HCT116 (cell line): ENCODE measurements at regions not wholly inside any gene's neighbourhood (a gene's known extent, or its start where the extent isn't known, plus 50 kb on each side); places are given as distances from the start of the nearest gene placed in this dataset.

Experiments used
- ATAC-seq: fragments of 200-7000 bp; cut with Tn5 transposase; 2 replicates; pipeline ENCODE4 v1.9.1; 2020; ENCODE audit warnings: mild to moderate bottlenecking, moderate library complexity
- BruUV-seq: library from RNA; stranded (reverse); fragments of 400-500 nt; replicated peaks from 2 replicates; lab custom pipeline; 2021; lab: Mats Ljungman, UMichigan
- CTCF ChIA-PET: fragments of 300-600 bp; sonication (Branson Sonifier 250); formaldehyde crosslinking; loops from one replicate; lab custom pipeline; 2021; ENCODE audit warnings: antibody characterized with exemption; lab: Charles Lee
- POLR2A ChIA-PET: fragments of 300-600, 350-600 bp; sonication (Branson Sonifier 250); formaldehyde crosslinking; loops from one replicate; lab custom pipeline; 2021; ENCODE audit warnings: antibody characterized with exemption; lab: Charles Lee
- RAD21 ChIA-PET, 2 experiments: fragments of 300-600 bp; sonication (Branson Sonifier 250); formaldehyde crosslinking; loops; one replicate each; lab custom pipeline; 2023; ENCODE audit warnings: low total read pairs in 2 of 2; ENCODE audit not compliant: uncharacterized antibody in 2 of 2, unreplicated experiment in 2 of 2, low non-redundant PET in 1 of 2; lab: Charles Lee
- DNase-seq: peaks from one replicate; pipeline ENCODE4 v3.0.0-alpha.2; 2010; ENCODE audit warnings: low read depth, low spot score
- H2AFZ ChIP-seq: fragments of 200-600 bp; shearing (Covaris generic), sonication (generic); 2 replicates; pipeline ENCODE4 v1.6.1; 2017; ENCODE audit warnings: low read depth, mixed run types, mixed read lengths, antibody characterized with exemption, low read length; ENCODE audit not compliant: poor library complexity, severe bottlenecking
- H3K27ac ChIP-seq: 2 replicates; pipeline ENCODE4 v1.5.1; 2012; ENCODE audit warnings: low read depth, low read length
- H3K27me3 ChIP-seq: fragments of 200-600 bp; sonication (generic); 2 replicates; pipeline ENCODE4 v1.6.1; 2016; ENCODE audit warnings: mixed run types, low read length, mixed read lengths; ENCODE audit not compliant: insufficient read depth
- H3K36me3 ChIP-seq, 2 experiments: fragments of 200-500 bp in 1 of 2; fragments of 200-600 bp in 1 of 2; sonication (Bioruptor generic) in 1 of 2; sonication (generic) in 1 of 2; 2 replicates each; pipeline versions ENCODE4 v1.5.1 to v1.6.1; 2014 to 2016; ENCODE audit warnings: low read length in 2 of 2, inconsistent platforms in 1 of 2, mixed read lengths in 1 of 2, mixed run types in 1 of 2; ENCODE audit not compliant: insufficient read depth in 2 of 2, control insufficient read depth in 1 of 2
- H3K4me1 ChIP-seq, 2 experiments: fragments of 200-600 bp in 1 of 2; sonication (generic) in 1 of 2; 2 replicates each; pipeline versions ENCODE4 v1.5.1 to v1.6.1; 2012 to 2017; ENCODE audit warnings: low read length in 2 of 2, inconsistent platforms in 1 of 2, mild to moderate bottlenecking in 1 of 2, mixed read lengths in 1 of 2, mixed run types in 1 of 2, moderate library complexity in 1 of 2; ENCODE audit not compliant: insufficient read depth in 2 of 2, control insufficient read depth in 1 of 2
- H3K4me2 ChIP-seq: fragments of 200-600 bp; sonication (generic); 2 replicates; pipeline ENCODE4 v1.6.1; 2017; ENCODE audit warnings: mixed run types, low read length, mixed read lengths
- H3K4me3 ChIP-seq, 2 experiments: fragments of 200-600 bp in 1 of 2; sonication (generic) in 1 of 2; replicated peaks in 1 of 2; 2 replicates each; pipeline ENCODE4 v1.5.1; 2011 to 2016; ENCODE audit warnings: low read length in 2 of 2, control low read depth in 1 of 2, low read depth in 1 of 2, mild to moderate bottlenecking in 1 of 2, mixed read lengths in 1 of 2, mixed run types in 1 of 2
- H3K79me2 ChIP-seq: fragments of 200-600 bp; sonication (generic); 2 replicates; pipeline ENCODE4 v1.6.1; 2017; ENCODE audit warnings: mild to moderate bottlenecking, mixed run types, low read length, moderate library complexity, mixed read lengths; ENCODE audit not compliant: insufficient read depth
- H3K9ac ChIP-seq: fragments of 200-600 bp; sonication (generic); 2 replicates; pipeline ENCODE4 v1.6.1; 2016; ENCODE audit warnings: low read length, mixed read lengths
- H3K9me2 ChIP-seq: fragments of 200-600 bp; sonication (generic), shearing (Covaris generic); 2 replicates; pipeline ENCODE4 v1.6.1; 2017; ENCODE audit warnings: mixed run types, mild to moderate bottlenecking, moderate library complexity; ENCODE audit not compliant: insufficient read depth
- H3K9me3 ChIP-seq, 2 experiments: fragments of 200-500 bp in 1 of 2; fragments of 200-600 bp in 1 of 2; sonication (Bioruptor generic) in 1 of 2; sonication (generic) in 1 of 2; 2 replicates each; pipeline ENCODE4 v1.6.1; 2014 to 2017; ENCODE audit warnings: low read length in 2 of 2, mixed read lengths in 2 of 2, inconsistent platforms in 1 of 2, low read depth in 1 of 2, mild to moderate bottlenecking in 1 of 2, mixed run types in 1 of 2, moderate library complexity in 1 of 2; ENCODE audit not compliant: control insufficient read depth in 1 of 2, insufficient read depth in 1 of 2
- H4K20me1 ChIP-seq: fragments of 200-600 bp; sonication (generic), shearing (Covaris generic); 2 replicates; pipeline ENCODE4 v1.6.1; 2017; ENCODE audit warnings: mixed run types, mild to moderate bottlenecking, moderate library complexity; ENCODE audit not compliant: insufficient read depth
- CBX3 ChIP-seq: IDR thresholded peaks from 2 replicates; pipeline ENCODE4 v1.6.1; 2012; ENCODE audit warnings: low read depth
- CEBPB ChIP-seq: IDR thresholded peaks from 2 replicates; pipeline ENCODE4 v1.6.1; 2012; ENCODE audit warnings: low read depth
- EGR1 ChIP-seq: IDR thresholded peaks from 2 replicates; pipeline ENCODE4 v1.6.1; 2012; ENCODE audit warnings: low read depth
- ELF1 ChIP-seq: IDR thresholded peaks from 2 replicates; pipeline ENCODE4 v1.6.1; 2012; ENCODE audit warnings: low read depth, borderline replicate concordance
- EZH2 ChIP-seq: fragments of 200-600 bp; sonication (generic); IDR thresholded peaks from 2 replicates; pipeline ENCODE4 v1.6.1; 2017; ENCODE audit warnings: antibody characterized with exemption, mixed run types
- EZH2phosphoT487 ChIP-seq: fragments of 200-600 bp; IDR thresholded peaks from 2 replicates; pipeline ENCODE4 v1.6.1; 2018; ENCODE audit warnings: antibody characterized with exemption, borderline replicate concordance
- JUND ChIP-seq: IDR thresholded peaks from 2 replicates; pipeline ENCODE4 v1.6.1; 2012
- MAX ChIP-seq: IDR thresholded peaks from 2 replicates; pipeline ENCODE4 v1.6.1; 2012
- POLR2AphosphoS5 ChIP-seq: IDR thresholded peaks from 2 replicates; pipeline ENCODE4 v1.6.1; 2011; ENCODE audit warnings: mild to moderate bottlenecking, low read depth, low read length, moderate library complexity
- REST ChIP-seq: IDR thresholded peaks from 2 replicates; pipeline ENCODE4 v1.6.1; 2012; ENCODE audit warnings: low read depth
- SIN3A ChIP-seq: IDR thresholded peaks from 2 replicates; pipeline ENCODE4 v1.6.1; 2012; ENCODE audit warnings: low read depth
- SP1 ChIP-seq: IDR thresholded peaks from 2 replicates; pipeline ENCODE4 v1.6.1; 2012; ENCODE audit warnings: low read depth
- TCF7L2 ChIP-seq: IDR thresholded peaks from 2 replicates; pipeline ENCODE4 v1.7.0; 2011; ENCODE audit warnings: borderline replicate concordance, inconsistent platforms; ENCODE audit not compliant: insufficient read depth, insufficient read length; ENCODE audit errors: extremely low read depth
- YY1 ChIP-seq: IDR thresholded peaks from 2 replicates; pipeline ENCODE4 v1.6.1; 2011; ENCODE audit warnings: low read length, low read depth, moderate library complexity, mild to moderate bottlenecking; ENCODE audit not compliant: insufficient replicate concordance; ENCODE audit errors: extremely low read depth
- ZBTB33 ChIP-seq: IDR thresholded peaks from 2 replicates; pipeline ENCODE4 v1.6.1; 2011; ENCODE audit warnings: mild to moderate bottlenecking, low read length, moderate library complexity; ENCODE audit not compliant: insufficient replicate concordance; ENCODE audit errors: extremely low read depth
- ZNF274 ChIP-seq: fragments of 200-500 bp; sonication (Bioruptor generic); IDR thresholded peaks from 2 replicates; pipeline ENCODE4 v1.6.1; 2014; ENCODE audit warnings: mild to moderate bottlenecking, low read depth, low read length, inconsistent platforms
- intact Hi-C: fragments of 100-400 bp; cut with micrococcal nuclease; formaldehyde crosslinking; loops from 2 replicates; pipeline ENCODE4 v1.10.0; 2022

- H3K27ac ChIP-seq = no peak overlapping the region
- no peak overlapping the region for H3K9ac ChIP-seq
- H4K20me1 ChIP-seq = no peaks in the 10 kb centered on the region
- H3K9me2 ChIP-seq = no peaks in the 10 kb centered on the region
- no peaks in the 10 kb centered on the region for H3K36me3 ChIP-seq
- no peaks in the 10 kb centered on the region for H3K27me3 ChIP-seq
- ATAC-seq (no peak), DNase-seq (no peak)
- no TSS peak for BruUV-seq
- intact Hi-C loops = no loop called here
- no peaks in the 10 kb centered on the region for H3K79me2 ChIP-seq
- no peak overlapping the region for H3K4me3 ChIP-seq
- RAD21 ChIA-PET = no interaction called here
- no peaks in the 10 kb centered on the region for H3K9me3 ChIP-seq
- H3K4me2 ChIP-seq = no peak overlapping the region
- CTCF ChIA-PET = no interaction called here
- TF ChIP-seq ZBTB33 = no peak
- no peak for TF ChIP-seq CBX3
- TF ChIP-seq EGR1 = no peak
- TF ChIP-seq JUND = no peak
- TF ChIP-seq CEBPB = no peak
- no peak for TF ChIP-seq YY1
- no peak for TF ChIP-seq EZH2phosphoT487
- TF ChIP-seq REST = no peak
- TF ChIP-seq ELF1 = no peak
- no peak for TF ChIP-seq ZNF274
- no peak for TF ChIP-seq EZH2
- TF ChIP-seq MAX = no peak
- TF ChIP-seq POLR2AphosphoS5 = no peak
- no peak for TF ChIP-seq SP1
- no peak for TF ChIP-seq TCF7L2
- no peak for TF ChIP-seq SIN3A
- H2AFZ ChIP-seq = no peak overlapping the region
- H3K4me1 ChIP-seq = peaks cover 0 to 11% of the 10 kb centered on the region in 2 experiments; a peak in 1 of 4 replicates
- POLR2A ChIA-PET = no interaction called here
Measured at GRCh38 chr14:97053941-97054340, 256.8 kb downstream of the VRK1 start.
